Kidney epithelial cell (primary cell): ENCODE measurements at regions not wholly inside any gene's neighbourhood (a gene's known extent, or its start where the extent isn't known, plus 50 kb on each side); places are given as distances from the start of the nearest gene placed in this dataset.

ENCODE experiments used
- DNase-seq: peaks from one replicate; pipeline ENCODE4 v3.0.0-alpha.2; 2010; ENCODE audit warnings: low read depth
- H3K27me3 ChIP-seq: 2 replicates; pipeline ENCODE4 v1.6.0; 2011; ENCODE audit warnings: low read length; ENCODE audit not compliant: control insufficient read depth, insufficient read depth
- H3K36me3 ChIP-seq: 2 replicates; pipeline ENCODE4 v1.5.1; 2011; ENCODE audit warnings: low read length; ENCODE audit not compliant: control insufficient read depth, insufficient read depth
- H3K4me3 ChIP-seq: 2 replicates; pipeline ENCODE4 v1.5.1; 2011; ENCODE audit warnings: low read depth, mild to moderate bottlenecking, control low read depth, low read length
- TF ChIP-seq, protein P1 (sequence below): IDR thresholded peaks from 2 replicates; pipeline ENCODE4 v1.5.1; 2011; ENCODE audit warnings: mild to moderate bottlenecking, moderate library complexity, low read length, control low read depth, inconsistent platforms; ENCODE audit not compliant: insufficient read depth, poor library complexity, severe bottlenecking

DNA sequence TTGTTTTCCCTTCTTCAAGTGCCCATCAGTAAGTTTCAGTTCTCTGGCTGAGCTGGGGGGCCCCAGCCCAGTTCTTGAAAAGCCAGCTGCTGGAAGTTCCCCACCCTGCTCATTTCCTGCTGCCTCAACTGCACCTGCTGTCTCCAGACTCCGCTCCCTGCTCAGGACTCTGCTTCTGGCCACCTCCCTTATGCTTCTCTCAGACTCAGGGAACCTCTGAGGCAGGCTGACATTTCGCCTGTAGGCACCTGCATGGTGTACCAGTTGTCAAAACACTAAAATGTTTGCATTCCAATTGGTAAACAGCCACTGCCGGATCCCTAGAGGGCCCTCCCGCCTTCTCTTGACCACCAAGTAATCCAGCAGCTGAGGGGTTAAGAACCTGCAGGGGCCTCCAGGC is 136.5 kb upstream of the VRK1 start:
- TF ChIP-seq, protein P1, sequence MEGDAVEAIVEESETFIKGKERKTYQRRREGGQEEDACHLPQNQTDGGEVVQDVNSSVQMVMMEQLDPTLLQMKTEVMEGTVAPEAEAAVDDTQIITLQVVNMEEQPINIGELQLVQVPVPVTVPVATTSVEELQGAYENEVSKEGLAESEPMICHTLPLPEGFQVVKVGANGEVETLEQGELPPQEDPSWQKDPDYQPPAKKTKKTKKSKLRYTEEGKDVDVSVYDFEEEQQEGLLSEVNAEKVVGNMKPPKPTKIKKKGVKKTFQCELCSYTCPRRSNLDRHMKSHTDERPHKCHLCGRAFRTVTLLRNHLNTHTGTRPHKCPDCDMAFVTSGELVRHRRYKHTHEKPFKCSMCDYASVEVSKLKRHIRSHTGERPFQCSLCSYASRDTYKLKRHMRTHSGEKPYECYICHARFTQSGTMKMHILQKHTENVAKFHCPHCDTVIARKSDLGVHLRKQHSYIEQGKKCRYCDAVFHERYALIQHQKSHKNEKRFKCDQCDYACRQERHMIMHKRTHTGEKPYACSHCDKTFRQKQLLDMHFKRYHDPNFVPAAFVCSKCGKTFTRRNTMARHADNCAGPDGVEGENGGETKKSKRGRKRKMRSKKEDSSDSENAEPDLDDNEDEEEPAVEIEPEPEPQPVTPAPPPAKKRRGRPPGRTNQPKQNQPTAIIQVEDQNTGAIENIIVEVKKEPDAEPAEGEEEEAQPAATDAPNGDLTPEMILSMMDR = no peak
- H3K27me3 ChIP-seq = no peaks in the 10 kb centered on the region
- no peaks in the 10 kb centered on the region for H3K36me3 ChIP-seq
- no peak for DNase-seq
- no peak overlapping the region for H3K4me3 ChIP-seq

DNA sequence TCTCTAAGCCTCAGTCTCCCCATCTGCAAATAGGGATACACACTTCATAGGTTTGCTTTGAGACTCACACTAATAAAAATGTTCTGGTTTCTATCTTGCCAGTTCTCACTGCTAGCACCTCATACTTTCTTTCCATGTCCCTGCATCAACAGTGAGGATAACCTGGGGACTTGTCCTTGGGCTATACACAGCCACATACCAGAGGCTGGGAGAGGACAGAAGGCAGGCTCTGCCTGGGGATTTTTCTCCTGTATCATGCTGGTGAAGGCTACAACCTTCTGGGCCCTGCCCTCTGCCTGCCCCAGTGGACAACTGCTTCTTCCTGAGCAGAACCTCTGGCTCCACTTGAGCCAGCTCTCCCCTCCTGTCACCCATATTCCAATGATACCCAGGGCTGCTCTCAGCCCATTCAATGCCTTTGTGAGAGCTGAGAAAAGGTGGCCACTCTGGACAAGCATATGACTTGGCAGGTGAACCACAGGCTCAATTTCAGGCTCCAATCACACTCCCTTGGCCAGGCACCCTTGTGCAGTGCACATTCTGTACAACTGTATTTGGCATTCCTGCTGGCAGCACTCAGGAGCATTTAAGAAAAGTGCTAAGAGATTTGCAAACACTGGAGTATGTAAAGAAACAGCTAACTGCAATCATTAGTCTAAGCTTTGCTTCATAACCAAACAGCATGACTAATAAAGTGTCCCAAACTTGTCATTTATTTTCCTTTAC is 135.8 kb upstream of the VRK1 start:
- Histone ChIP-seq H3K36me3 (no peaks in the 10 kb centered on the region), H3K27me3 (no peaks in the 10 kb centered on the region), H3K4me3 (no peak overlapping the region)
- DNase-seq = no peak
- TF ChIP-seq, protein P1 = no peak

DNA sequence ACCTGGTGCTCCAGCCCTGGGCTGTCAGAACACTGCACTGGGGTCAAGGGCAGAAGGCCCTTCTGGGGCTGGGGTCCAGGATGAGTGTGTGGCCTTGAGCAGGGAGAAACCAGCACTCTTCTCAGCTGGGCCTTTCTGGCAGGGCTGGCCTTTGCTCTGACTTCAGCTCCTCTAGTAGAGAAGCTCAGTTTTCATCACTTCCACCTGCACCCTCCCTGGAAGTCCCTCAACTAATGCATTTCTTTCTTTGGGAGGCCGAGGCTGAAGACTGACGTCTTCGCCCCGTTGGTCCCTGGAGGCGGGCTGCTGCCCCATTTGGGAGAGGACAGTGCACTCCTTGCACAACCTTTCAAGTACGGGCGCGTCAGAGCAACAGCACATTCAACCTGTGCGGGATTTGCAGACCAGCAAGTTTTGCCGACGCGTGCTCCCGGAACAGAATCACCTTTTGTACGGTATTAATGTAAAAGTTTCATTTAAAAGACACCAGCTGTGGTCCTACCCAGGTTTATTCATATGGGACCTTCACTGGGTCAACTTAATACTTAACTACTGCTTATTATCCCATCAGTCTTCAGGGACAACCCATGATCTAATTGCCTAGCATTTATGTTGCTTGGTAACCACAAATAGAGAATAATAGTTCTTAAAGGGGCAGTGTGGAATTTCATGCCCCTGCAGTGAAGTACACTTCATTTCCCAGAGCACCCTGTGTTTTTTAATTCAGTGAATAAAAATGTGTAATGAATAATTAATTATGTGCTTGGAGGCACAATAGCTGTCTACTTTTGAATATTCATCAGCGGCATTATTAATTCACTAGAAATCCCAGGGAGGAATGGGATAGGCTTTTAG is 134.8 kb upstream of the VRK1 start:
- DNase-seq = no peak
- TF ChIP-seq, protein P1 = no peak
- Histone ChIP-seq H3K36me3 (no peaks in the 10 kb centered on the region), H3K27me3 (no peaks in the 10 kb centered on the region), H3K4me3 (no peak overlapping the region)

DNA sequence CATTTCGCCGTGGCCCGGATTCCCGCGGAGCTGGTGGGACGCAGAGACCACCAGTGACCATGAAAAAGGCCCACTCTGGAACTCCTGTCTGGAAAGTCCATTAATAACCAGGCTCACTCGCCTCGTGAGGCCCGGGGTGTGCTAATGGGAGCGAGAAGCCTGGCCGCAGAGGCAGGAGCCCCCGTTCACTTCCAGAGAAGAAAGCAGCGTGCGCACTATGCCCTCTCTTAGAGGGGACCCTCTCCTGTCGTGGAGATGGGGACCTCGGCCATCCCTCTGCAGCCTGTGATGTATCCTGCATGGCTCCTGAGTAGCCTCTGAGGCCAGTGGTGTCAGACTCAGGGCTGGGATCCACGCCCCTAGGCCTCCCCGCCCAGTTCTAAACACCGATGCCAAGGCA is 134.1 kb upstream of the VRK1 start:
- DNase-seq = no peak
- H3K4me3 ChIP-seq = no peak overlapping the region
- no peaks in the 10 kb centered on the region for H3K27me3 ChIP-seq
- TF ChIP-seq, protein P1 = no peak
- no peaks in the 10 kb centered on the region for H3K36me3 ChIP-seq

DNA sequence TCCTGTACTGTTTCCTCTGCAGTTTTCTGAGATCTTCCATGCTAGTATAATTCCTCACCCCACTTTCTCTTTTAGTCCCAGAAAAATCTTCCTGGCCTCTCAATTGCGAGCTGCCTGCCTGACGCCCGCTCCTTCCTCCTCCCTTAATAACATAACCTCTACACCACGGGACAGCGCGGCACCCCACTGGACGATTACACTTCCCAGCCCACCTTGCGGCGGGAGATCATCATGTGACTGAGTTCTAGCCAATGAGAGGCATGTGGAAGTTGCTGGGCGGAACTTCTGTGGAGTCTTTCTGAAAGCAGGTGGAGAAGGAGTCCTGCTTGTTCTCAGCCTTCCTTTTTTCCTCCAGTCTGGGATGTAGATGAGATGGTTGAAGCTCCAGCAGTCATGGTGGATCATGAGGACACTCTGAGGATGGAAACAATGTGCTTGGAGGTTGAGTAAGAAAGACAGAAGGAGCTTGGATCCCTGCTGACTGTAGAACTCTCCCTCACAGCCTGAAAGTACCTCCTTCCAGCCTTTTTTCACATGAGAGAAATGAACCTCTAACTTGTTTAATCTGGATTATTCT is 133.6 kb upstream of the VRK1 start:
- TF ChIP-seq, protein P1 = no peak
- Histone ChIP-seq H3K36me3 (no peaks in the 10 kb centered on the region), H3K27me3 (no peaks in the 10 kb centered on the region), H3K4me3 (no peak overlapping the region)
- DNase-seq = no peak
